Chondrocyte (in vitro differentiated cells): ENCODE measurements at regions not wholly inside any gene's neighbourhood (a gene's known extent, or its start where the extent isn't known, plus 50 kb on each side); places are given as distances from the start of the nearest gene placed in this dataset.

Experiments used
- DNase-seq: peaks from one replicate; pipeline ENCODE4 v3.0.0; 2021; ENCODE audit warnings: mixed read lengths, low spot score
- H3K27ac Mint-ChIP-seq: one replicate; pipeline ENCODE4 v1.8.0; 2021; ENCODE audit warnings: mild to moderate bottlenecking, moderate library complexity, mixed read lengths; ENCODE audit not compliant: unreplicated experiment
- H3K27me3 Mint-ChIP-seq: 2 replicates; pipeline ENCODE4 v1.8.0; 2021; ENCODE audit warnings: low read depth, mixed read lengths
- H3K36me3 Mint-ChIP-seq: 2 replicates; pipeline ENCODE4 v1.8.0; 2021; ENCODE audit warnings: low read depth, mixed read lengths
- H3K4me1 Mint-ChIP-seq: 2 replicates; pipeline ENCODE4 v1.8.0; 2021; ENCODE audit warnings: low read depth, mild to moderate bottlenecking, mixed read lengths
- H3K4me3 Mint-ChIP-seq: one replicate; pipeline ENCODE4 v1.8.0; 2021; ENCODE audit warnings: mild to moderate bottlenecking, moderate library complexity, mixed read lengths; ENCODE audit not compliant: unreplicated experiment
- H3K9me3 Mint-ChIP-seq: 2 replicates; pipeline ENCODE4 v1.8.0; 2021; ENCODE audit warnings: low read depth, mixed read lengths
- CTCF ChIP-seq: fragments of 200-600 bp; sonication (generic); IDR thresholded peaks from 2 replicates; pipeline ENCODE4 v1.5.0; 2021; ENCODE audit warnings: antibody characterized with exemption, mild to moderate bottlenecking, moderate library complexity

- no peak for TF ChIP-seq CTCF
- no peaks in the 10 kb centered on the region for H3K27me3 Mint-ChIP-seq
- peaks cover 86% of the 10 kb centered on the region for H3K4me1 Mint-ChIP-seq
- H3K27ac Mint-ChIP-seq: peak overlapping the region; percentile 13
- no peak for DNase-seq
- no peak overlapping the region for H3K4me3 Mint-ChIP-seq
- peaks cover 3% of the 10 kb centered on the region for H3K9me3 Mint-ChIP-seq
- H3K36me3 Mint-ChIP-seq: peaks cover 1% of the 10 kb centered on the region
Measured at GRCh38 chr3:109923431-109923830, 586.1 kb upstream of the DPPA4 start.

GRCh38 chr3:109924196-109924595, 586.9 kb upstream of the DPPA4 start:
- Mint-ChIP-seq H3K9me3 (peaks cover 3% of the 10 kb centered on the region), H3K36me3 (peaks cover 1% of the 10 kb centered on the region), H3K4me1 (peaks cover 79% of the 10 kb centered on the region), H3K27ac (no peak overlapping the region), H3K27me3 (no peaks in the 10 kb centered on the region), H3K4me3 (no peak overlapping the region)
- DNase-seq: no peak
- TF ChIP-seq CTCF: no peak

GRCh38 chr3:109926376-109926775, 589.0 kb upstream of the DPPA4 start:
- H3K4me1 Mint-ChIP-seq: peaks cover 76% of the 10 kb centered on the region
- no peaks in the 10 kb centered on the region for H3K9me3 Mint-ChIP-seq
- DNase-seq: no peak
- peaks cover 1% of the 10 kb centered on the region for H3K36me3 Mint-ChIP-seq
- H3K27ac Mint-ChIP-seq: peak overlapping the region; percentile 57
- no peak overlapping the region for H3K4me3 Mint-ChIP-seq
- TF ChIP-seq CTCF: no peak
- H3K27me3 Mint-ChIP-seq: no peaks in the 10 kb centered on the region

- peaks cover 1% of the 10 kb centered on the region for H3K36me3 Mint-ChIP-seq
- no peak for DNase-seq
- H3K9me3 Mint-ChIP-seq: no peaks in the 10 kb centered on the region
- H3K4me1 Mint-ChIP-seq: peaks cover 73% of the 10 kb centered on the region
- no peaks in the 10 kb centered on the region for H3K27me3 Mint-ChIP-seq
- H3K4me3 Mint-ChIP-seq: no peak overlapping the region
- peak overlapping the region; percentile 92 for H3K27ac Mint-ChIP-seq
- TF ChIP-seq CTCF: no peak
Measured at GRCh38 chr3:109927161-109927560, 589.8 kb upstream of the DPPA4 start.

DNA sequence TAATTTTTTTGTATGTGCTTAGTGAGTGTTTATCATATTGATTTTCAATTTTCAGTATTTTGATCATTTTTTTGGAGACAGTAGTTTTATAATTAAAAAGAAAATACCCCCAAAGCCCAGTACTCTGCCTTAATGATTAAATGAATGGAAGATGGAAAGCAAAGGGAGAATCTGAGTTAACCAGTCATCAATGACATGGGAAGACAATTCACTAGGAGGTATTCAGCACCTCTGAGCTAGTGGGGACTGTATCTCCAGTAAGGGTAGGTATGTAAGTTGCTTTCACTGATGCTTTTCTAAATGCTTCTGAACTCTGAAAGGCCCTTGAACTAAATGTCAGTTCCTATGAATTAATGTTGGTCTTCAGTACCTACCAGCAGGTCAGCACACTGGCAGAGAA, 590.4 kb upstream of the DPPA4 start:
- H3K4me3 Mint-ChIP-seq: no peak overlapping the region
- no peaks in the 10 kb centered on the region for H3K9me3 Mint-ChIP-seq
- no peak for TF ChIP-seq CTCF
- peaks cover 1% of the 10 kb centered on the region for H3K36me3 Mint-ChIP-seq
- no peak for DNase-seq
- H3K4me1 Mint-ChIP-seq: peaks cover 68% of the 10 kb centered on the region
- no peaks in the 10 kb centered on the region for H3K27me3 Mint-ChIP-seq
- peak overlapping the region; percentile 92 for H3K27ac Mint-ChIP-seq
